ENCODE measurements at regions not wholly inside any gene's neighbourhood (a gene's known extent, or its start where the extent isn't known, plus 50 kb on each side); places are given as distances from the start of the nearest gene placed in this dataset.

DNA sequence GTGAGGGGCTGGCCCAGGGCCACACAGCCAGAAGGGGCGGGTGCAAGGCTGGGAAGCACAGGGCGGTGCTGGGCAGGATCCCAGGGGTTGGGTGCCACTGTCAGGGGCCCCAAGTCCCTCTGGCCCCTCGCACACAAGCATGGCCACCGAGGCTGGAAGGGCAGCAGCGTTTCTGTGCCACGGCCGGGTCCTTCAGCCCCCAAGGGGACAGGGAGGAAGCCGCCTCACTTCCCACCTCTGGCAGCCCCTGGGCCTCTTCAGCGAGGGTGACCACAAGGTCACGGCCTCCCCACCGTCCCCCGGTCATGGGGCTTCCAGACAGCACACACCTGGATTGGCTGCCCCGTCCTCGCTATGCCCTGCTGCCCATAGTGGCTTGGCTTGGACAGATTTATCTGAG lies 77.1 kb upstream of the TTC34 start:
- Histone ChIP-seq H3K36me3 (ENCODE audit: low read depth, missing control alignments) (no peaks in the 10 kb centered on the region), H3K27me3 (no peaks in the 10 kb centered on the region), H3K27ac (no peak overlapping the region), H3K9me3 (no peaks in the 10 kb centered on the region), H3K4me1 (no peaks in the 10 kb centered on the region), H3K4me3 (no peak overlapping the region)
- DNase-seq = no peak
- intact Hi-C loops (cut with DNase I; ENCODE audit: low total_unique reads) = no loop called here
- WGBS, 2 donors = 89% methylated on average over 12 of the region's 14 CpGs; no CpG with 5 or more reads in 1 of the 2 donors
- TF ChIP-seq, protein P1, sequence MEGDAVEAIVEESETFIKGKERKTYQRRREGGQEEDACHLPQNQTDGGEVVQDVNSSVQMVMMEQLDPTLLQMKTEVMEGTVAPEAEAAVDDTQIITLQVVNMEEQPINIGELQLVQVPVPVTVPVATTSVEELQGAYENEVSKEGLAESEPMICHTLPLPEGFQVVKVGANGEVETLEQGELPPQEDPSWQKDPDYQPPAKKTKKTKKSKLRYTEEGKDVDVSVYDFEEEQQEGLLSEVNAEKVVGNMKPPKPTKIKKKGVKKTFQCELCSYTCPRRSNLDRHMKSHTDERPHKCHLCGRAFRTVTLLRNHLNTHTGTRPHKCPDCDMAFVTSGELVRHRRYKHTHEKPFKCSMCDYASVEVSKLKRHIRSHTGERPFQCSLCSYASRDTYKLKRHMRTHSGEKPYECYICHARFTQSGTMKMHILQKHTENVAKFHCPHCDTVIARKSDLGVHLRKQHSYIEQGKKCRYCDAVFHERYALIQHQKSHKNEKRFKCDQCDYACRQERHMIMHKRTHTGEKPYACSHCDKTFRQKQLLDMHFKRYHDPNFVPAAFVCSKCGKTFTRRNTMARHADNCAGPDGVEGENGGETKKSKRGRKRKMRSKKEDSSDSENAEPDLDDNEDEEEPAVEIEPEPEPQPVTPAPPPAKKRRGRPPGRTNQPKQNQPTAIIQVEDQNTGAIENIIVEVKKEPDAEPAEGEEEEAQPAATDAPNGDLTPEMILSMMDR (IDR thresholded peaks at IDR 0.05) = no peak
- no peak for TF ChIP-seq POLR2A (IDR thresholded peaks at IDR 0.05)

- Histone ChIP-seq H3K4me3 (no peak overlapping the region), H3K27me3 (no peaks in the 10 kb centered on the region), H3K27ac (no peak overlapping the region), H3K9me3 (no peaks in the 10 kb centered on the region), H3K4me1 (no peaks in the 10 kb centered on the region), H3K36me3 (ENCODE audit: low read depth, missing control alignments) (no peaks in the 10 kb centered on the region)
- intact Hi-C loops (cut with DNase I; ENCODE audit: low total_unique reads) = no loop called here
- DNase-seq = no peak
- no peak for TF ChIP-seq POLR2A (IDR thresholded peaks at IDR 0.05)
- TF ChIP-seq, protein P1 (IDR thresholded peaks at IDR 0.05) = no peak
- 86 to 91% methylated on average over 6 to 12 of the region's 14 CpGs for WGBS, 2 donors
These were observed 77.5 kb upstream of the TTC34 start for GRCh38 chr1:2879026-2879425.

GRCh38 chr1:2879591-2879990 lies 78.1 kb upstream of the TTC34 start:
- Histone ChIP-seq H3K4me1 (no peaks in the 10 kb centered on the region), H3K4me3 (no peak overlapping the region), H3K9me3 (no peaks in the 10 kb centered on the region), H3K27me3 (no peaks in the 10 kb centered on the region), H3K36me3 (ENCODE audit: low read depth, missing control alignments) (no peaks in the 10 kb centered on the region), H3K27ac (no peak overlapping the region)
- 80 to 90% methylated on average over 1 to 18 of the region's 18 CpGs for WGBS, 2 donors
- no peak for DNase-seq
- intact Hi-C loops (cut with DNase I; ENCODE audit: low total_unique reads) = no loop called here
- TF ChIP-seq, protein P1 (IDR thresholded peaks at IDR 0.05) = no peak
- no peak for TF ChIP-seq POLR2A (IDR thresholded peaks at IDR 0.05)

- no peaks in the 10 kb centered on the region for H3K27me3 ChIP-seq
- no peak for DNase-seq
- no peaks in the 10 kb centered on the region for H3K36me3 ChIP-seq (ENCODE audit: low read depth, missing control alignments)
- H3K27ac ChIP-seq = no peak overlapping the region
- TF ChIP-seq, protein P1 (IDR thresholded peaks at IDR 0.05) = no peak
- no peak for TF ChIP-seq POLR2A (IDR thresholded peaks at IDR 0.05)
- 90 to 92% methylated on average over 8 to 12 of the region's 12 CpGs for WGBS, 2 donors
- H3K4me3 ChIP-seq = no peak overlapping the region
- H3K9me3 ChIP-seq = no peaks in the 10 kb centered on the region
- H3K4me1 ChIP-seq = no peaks in the 10 kb centered on the region
- intact Hi-C loops (cut with DNase I; ENCODE audit: low total_unique reads) = no loop called here
These were observed 78.6 kb upstream of the TTC34 start for GRCh38 chr1:2880086-2880485.

- no peak for DNase-seq
- Histone ChIP-seq H3K9me3 (no peaks in the 10 kb centered on the region), H3K4me3 (no peak overlapping the region), H3K36me3 (ENCODE audit: low read depth, missing control alignments) (no peaks in the 10 kb centered on the region), H3K4me1 (no peaks in the 10 kb centered on the region), H3K27me3 (no peaks in the 10 kb centered on the region), H3K27ac (no peak overlapping the region)
- 84 to 87% methylated on average over 15 of the region's 15 CpGs for WGBS, 2 donors
- intact Hi-C loops (cut with DNase I; ENCODE audit: low total_unique reads) = no loop called here
- no peak for TF ChIP-seq POLR2A (IDR thresholded peaks at IDR 0.05)
- TF ChIP-seq, protein P1 (IDR thresholded peaks at IDR 0.05) = no peak
These were observed 79.4 kb upstream of the TTC34 start for GRCh38 chr1:2880812-2881295.

All from testis (tissue), 2 donors.